DMS 273 (cell line): ENCODE measurements at regions not wholly inside any gene's neighbourhood (a gene's known extent, or its start where the extent isn't known, plus 50 kb on each side); places are given as distances from the start of the nearest gene placed in this dataset.

Source experiments
- DNase-seq: peaks from one replicate; lab custom pipeline; 2025; ENCODE audit not compliant: unreplicated experiment; lab: John Stamatoyannopoulos, UW

GRCh38 chr16:5589812-5590373, 492.3 kb upstream of the EEF2KMT start:
- DNase-seq, result no peak

- no peak for DNase-seq
Measured at GRCh38 chr16:5584109-5584508, 486.5 kb upstream of the EEF2KMT start.

- DNase-seq, result no peak
Measured at GRCh38 chr16:5582529-5582928, 484.9 kb upstream of the EEF2KMT start.

- no peak for DNase-seq
Measured at GRCh38 chr16:5581908-5582307, 484.3 kb upstream of the EEF2KMT start.

DNA sequence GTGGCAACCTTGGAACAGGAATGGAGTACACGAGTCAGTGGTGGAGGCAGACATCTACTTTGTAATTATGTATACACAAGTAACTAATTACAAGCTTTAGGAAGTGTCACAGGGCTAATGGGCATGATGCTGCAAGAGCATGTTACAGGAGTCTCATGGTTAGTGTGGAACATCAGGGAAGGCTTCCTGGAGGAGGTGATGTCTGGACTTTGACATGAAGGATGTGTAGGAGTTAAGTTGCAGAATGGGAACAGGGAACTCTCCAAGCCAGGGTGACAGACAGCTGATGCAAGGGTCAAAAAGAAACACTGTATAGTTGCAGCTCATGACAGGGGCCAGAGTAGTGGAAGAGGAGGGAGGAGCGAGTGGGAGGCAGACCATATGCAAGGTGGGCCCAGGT, 483.8 kb upstream of the EEF2KMT start:
- no peak for DNase-seq

DNA sequence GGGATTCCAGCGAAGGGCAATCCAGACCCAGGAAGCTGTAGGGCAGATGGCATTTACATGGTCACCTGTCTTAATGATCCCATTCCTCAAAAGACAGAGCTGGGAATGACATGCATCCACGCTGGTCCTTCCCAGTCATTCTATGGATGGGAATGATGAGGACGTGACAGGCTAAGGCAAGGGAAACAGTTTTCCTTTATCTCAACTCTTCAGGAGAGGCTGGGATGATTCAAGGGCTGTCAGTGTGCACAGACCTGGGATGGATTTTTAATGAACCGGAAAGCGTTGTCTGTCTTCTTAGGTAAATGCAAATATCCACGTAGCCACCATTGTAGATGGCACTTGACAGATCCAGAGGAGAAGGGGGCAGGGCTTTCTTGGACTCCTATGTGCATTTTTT, 483.2 kb upstream of the EEF2KMT start:
- DNase-seq, result no peak

DNA sequence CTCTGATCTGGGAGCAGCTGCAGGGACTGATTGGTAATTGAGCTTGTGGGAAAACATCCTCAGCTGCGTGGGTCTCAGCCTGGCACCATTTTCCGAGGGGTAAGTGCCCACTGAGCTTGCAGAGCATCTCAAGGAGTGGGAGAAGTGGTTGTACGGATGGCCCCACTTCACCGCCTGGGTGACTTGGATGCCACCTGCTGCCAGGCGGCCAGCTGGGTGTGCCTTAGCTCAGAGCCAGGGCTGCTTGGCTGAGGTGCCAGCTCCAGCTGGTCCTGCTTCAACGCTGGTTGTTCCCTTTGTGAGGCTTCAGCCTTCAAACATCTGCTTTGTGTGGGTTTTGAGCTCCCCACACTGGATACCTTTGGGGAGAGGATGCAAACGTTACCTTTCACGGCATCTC, 482.7 kb upstream of the EEF2KMT start:
- no peak for DNase-seq

DNA sequence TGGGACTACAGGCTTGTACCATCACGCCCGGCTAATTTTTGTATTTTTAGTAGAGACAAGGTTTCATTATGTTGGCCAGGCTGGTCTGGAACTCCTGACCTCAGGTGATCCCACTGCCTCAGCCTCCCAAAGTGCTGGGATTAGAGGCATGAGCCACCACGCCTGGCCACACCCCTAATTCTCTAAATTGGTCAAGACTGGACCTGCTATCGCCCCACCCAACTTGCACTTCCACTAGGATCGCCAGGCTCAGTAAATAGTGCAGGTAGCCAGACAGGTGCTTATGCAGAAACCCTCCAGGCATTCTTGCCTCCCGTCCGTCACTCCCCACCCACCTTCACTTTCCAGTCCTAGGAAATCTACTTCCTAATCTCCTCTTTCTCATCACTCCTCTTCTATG, 481.4 kb upstream of the EEF2KMT start:
- DNase-seq, result no peak

DNA sequence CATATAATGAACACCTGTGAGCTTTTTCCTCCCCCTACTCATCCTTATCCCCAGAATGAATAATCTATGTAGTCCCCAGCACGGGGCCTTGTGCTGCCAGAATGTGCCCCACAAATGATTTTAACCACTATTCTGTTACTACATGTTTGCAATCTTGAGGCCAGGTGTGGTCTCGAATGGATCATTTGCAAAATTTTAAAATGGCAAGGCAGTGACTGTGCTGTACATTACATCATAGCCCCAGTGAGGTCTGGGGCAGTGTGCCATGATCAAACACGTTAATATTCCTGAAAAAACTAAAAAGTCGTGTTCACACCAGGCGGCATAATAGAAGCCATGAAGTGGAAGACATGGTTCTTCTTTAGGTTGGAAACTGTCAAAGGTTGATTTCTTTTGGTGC, 479.9 kb upstream of the EEF2KMT start:
- no peak for DNase-seq

DNA sequence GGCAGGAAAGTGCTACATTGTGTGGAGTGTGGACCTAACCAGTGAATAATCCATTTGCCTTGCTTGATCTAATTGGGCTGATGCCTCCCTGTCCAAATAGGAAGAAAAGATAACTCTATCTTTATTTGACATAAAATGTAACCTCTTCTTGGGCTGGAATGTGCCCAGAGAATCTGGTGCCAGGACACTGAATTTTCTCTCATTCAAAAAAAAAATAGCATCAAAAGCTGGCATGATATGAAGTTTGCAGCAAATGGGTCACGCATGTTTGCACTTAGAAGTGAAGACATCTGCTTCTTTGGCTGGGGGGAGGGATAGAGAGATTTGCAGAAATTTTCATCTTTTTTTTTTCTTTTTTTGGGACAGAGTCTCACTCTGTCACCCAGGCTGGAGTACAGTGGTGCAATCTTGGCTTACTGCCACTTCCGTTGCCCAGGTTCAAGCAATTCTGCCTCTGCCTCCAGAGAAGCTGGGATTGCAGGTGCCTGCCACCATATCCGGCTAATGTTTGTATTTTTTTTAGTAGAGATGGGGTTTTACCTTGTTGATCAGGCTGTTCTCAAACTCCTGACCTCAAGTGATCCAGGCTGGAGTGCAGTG, 478.2 kb upstream of the EEF2KMT start:
- DNase-seq, result no peak

DNA sequence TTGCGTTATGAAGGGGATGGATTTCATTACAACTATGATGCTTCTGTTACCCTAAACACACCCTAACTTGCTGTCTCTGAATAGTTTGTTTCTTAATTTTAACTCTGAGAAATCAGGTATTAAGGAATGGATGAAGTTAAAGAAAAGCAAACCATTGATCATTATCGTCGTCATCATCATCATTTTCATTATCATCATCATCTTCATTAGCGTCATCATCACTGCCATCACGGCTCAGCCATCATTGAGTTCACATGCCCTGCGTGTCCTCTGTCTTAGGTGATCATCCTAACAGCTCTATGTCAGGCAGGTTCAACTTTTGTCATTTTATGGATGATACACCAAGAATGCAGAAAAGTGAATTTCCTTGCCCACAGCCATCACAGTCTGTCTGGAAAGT, 477.5 kb upstream of the EEF2KMT start:
- DNase-seq, result no peak

GRCh38 chr16:5572056-5572455, 474.5 kb upstream of the EEF2KMT start:
- DNase-seq, result no peak

DNA sequence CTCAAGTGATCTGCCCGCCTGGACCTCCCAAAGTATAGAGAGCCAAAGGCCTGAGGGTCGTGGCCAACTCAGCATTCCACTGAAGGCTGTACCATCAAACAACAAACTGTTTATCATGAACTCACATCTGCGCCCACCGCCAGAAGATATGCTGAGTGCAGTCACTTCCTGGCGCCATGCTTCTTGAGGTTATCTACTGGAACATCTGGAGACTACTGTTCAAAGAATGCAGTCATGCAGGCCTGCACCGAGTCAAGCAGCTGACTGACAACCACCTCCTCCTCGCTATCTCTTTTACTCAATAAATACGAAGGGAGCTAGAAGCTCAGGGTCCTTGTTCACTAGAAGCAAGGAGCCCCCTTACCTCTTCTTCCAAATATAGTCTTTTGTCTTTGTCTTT, 473.9 kb upstream of the EEF2KMT start:
- no peak for DNase-seq

- DNase-seq, result no peak
Measured at GRCh38 chr16:5561800-5562199, 464.2 kb upstream of the EEF2KMT start.

DNA sequence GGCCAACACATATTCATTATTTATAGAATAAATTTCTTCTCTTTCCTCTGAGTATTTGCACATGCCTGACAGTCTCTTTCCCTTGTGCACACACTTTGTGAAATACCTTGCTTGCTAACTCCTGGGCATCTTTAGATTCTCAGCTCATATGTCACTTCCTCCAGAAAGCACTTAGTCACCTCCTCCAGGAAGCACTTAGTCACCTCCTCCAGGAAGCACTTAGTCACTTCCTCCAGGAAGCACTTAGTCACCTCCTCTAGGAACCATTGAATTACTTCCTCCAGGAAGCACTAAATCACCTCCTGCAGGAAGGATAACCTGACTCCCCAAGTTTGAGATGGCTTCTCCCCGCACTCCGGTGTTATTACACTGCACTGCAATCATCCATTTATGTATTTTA, 462.5 kb upstream of the EEF2KMT start:
- DNase-seq, result no peak

DNA sequence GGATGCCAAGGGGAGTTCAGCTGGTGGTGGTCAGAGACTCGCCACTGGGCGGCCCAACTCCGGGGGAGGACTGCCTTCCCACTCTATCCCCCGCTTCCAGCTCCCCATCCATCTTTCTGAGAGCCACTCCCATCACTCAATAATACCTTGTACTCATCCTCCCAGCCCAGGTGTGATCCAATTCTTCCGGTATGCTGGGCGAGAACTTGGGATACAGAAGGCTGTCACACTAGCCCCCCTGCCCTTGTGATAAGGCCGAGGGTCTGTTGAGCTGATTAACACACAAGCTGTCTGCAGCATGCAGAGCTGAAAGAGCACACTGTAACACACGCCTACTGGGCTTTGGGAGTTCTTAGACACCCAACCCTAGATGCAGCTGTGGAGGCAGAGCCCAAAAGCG, 460.4 kb upstream of the EEF2KMT start:
- no peak for DNase-seq

- DNase-seq, result no peak
Measured at GRCh38 chr16:5557448-5557847, 459.9 kb upstream of the EEF2KMT start.

DNA sequence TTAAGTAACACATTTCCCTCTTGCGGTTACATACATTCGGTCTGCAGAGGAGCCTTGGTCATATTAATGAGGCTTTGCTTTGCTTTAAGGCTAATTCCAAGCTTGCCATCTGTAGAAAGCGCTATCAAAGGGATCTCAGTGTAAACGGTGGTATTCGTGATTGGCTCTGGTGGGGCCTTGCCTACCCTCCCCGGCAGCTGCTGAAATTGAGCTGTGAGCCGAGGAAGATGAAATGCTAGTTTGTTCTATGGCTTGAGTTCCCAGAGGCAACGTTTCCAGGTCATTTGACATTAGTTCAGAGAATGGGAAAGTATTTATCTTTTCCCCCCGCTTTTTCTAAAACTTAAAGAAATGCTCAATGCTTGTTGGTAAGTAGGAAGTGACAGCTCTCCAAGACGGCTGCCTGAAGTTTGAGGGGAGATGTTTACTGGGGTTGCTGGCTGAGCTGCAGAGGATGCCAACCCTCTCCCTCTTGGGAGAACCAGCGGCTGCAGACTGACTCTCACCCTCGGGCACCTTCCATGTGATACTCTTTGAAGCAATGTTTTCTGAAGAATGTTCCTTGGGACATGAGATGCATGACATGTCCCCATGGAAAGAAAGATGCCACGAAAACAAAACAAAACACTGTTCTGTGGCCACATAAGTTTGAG, 458.7 kb upstream of the EEF2KMT start:
- no peak for DNase-seq

DNA sequence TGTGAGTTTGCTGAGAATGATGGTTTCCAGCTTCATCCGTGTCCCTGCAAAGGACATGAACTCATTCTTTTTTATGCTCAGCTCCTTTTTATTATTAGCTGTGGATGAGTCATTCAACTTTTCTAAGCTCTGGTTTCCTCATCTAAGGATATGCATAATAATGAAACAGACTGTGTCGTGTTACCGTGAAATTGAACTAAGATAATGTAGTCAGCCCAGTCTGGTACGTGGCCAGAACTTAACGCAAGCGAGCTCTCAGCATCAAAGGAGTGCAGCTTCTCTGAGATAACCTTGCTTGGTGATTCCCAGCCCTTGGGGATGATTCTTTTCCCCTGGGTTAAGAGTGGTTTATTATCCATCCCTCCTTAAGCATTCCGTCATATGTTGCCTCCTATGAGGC, 454.3 kb upstream of the EEF2KMT start:
- DNase-seq, result no peak

GRCh38 chr16:5549802-5550201, 452.2 kb upstream of the EEF2KMT start:
- no peak for DNase-seq

- DNase-seq, result no peak
Measured at GRCh38 chr16:5541356-5541755, 443.8 kb upstream of the EEF2KMT start.

DNA sequence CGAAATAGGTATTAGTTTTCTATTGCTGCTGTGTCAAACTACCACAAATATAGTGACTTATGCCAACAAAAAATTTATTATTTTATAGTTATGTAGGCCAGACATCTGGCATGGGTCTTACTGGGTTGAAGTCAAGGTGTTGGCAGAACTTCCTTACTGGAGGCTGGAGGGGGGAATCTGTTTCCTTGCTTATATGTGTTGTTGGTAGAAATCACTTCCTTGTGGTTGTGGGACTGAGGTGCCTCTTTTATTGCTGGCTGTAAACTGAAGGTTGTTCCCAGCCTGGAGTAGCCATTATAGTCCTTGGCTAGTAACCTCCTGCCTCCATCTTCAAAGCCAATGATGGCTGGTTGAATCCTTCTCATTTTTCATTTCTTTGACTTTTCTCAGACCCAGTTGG, 439.8 kb upstream of the EEF2KMT start:
- DNase-seq, result no peak

GRCh38 chr16:5533321-5533888, 435.8 kb upstream of the EEF2KMT start:
- no peak for DNase-seq
